Hindlimb muscle (tissue), 1 donor: ENCODE measurements at regions not wholly inside any gene's neighbourhood (a gene's known extent, or its start where the extent isn't known, plus 50 kb on each side); places are given as distances from the start of the nearest gene placed in this dataset.

ENCODE experiments used
- DNase-seq: peaks from one replicate; pipeline ENCODE4 v3.0.0-alpha.2; 2013

GRCh38 chr7:156092307-156092706 is 280.0 kb upstream of the SHH start:
- no peak for DNase-seq

- DNase-seq, result no peak
Observed at GRCh38 chr7:156091519-156092080, 279.3 kb upstream of the SHH start.

- DNase-seq, result no peak
Observed at GRCh38 chr7:156090988-156091387, 278.7 kb upstream of the SHH start.

- no peak for DNase-seq
Observed at GRCh38 chr7:156089222-156089621, 277.0 kb upstream of the SHH start.

DNA sequence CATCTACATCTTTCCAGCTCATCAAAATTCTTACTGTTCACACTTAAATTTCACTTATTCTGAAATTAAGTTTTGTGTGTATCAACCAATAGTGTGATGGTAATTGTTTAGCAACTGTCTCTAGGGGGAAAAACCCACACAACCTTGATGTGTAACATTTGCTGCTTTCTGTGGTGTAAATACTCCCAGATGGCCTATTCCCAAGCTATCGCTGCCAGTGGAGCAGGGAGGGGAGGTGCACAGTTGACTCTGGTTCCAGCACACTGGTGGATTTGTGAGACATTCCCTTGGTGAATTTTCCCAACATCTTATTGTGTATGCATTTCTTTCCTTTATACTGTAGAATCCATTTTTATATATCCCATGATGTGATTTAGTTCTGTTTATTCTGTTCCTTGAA is 275.9 kb upstream of the SHH start:
- no peak for DNase-seq

GRCh38 chr7:156082048-156083040 is 270.1 kb upstream of the SHH start:
- no peak for DNase-seq

GRCh38 chr7:156080596-156080995 is 268.3 kb upstream of the SHH start:
- no peak for DNase-seq

DNA sequence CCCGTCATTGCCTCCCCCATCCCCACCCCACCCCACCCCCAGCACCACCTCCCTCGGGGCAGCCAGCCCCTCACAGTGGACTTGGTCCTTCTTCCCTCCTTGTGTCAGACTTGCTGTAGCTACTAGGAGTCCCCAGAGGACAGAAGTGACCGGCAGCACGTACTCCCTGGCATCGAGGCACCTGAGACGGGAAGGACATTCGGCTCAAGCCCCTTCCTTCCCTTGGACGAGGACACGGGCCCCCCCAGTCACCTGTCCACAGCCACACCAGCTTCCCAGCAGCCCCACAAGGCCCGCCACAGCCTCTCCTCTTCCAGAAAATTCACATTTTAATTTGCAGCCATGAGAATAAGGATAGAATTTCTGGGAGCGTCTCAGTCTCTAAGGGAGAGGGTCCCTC is 267.8 kb upstream of the SHH start:
- DNase-seq, result no peak

DNA sequence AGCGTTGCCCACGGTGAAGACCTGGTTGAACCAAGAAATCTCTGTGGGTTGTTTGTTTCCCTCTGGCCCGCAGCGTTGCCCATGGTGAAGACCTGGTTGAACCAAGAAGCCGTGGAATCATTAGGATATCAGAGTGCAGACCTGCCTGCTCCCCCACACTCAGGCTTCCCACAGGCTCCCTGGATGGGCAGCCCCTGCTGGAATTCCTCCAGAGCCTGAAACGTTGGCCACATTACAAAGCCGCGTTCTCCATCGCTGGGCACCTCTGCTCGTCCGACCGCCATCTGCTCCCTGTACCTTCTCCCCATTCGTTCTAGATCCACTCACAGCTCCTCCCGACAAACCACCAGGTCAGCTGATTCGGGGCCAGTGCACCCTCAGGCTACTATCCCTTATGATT is 266.9 kb upstream of the SHH start:
- no peak for DNase-seq

GRCh38 chr7:156074982-156075615 is 262.8 kb upstream of the SHH start:
- DNase-seq, result no peak

DNA sequence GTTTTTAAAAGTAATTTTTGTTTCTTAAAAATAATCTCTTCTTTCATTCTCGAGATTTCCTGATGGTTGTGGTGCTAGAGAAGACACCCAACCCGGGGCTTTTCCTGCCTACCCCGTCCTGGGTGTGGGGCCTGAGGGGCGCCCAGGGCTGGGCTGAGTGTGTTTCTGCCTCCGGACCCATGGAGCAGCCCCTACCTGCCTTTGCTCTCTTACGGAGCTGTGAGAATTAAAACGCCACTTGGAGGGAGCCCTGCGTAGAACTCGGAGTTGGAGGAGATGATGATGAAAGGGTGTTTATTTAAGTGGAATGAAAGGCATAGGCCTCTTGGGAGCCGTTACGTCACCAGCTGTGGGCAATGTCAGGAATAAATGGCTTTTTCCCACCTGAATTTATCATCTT is 261.8 kb upstream of the SHH start:
- DNase-seq, result no peak

- DNase-seq, result peak; percentile 5
Observed at GRCh38 chr7:156073366-156074052, 261.2 kb upstream of the SHH start.

DNA sequence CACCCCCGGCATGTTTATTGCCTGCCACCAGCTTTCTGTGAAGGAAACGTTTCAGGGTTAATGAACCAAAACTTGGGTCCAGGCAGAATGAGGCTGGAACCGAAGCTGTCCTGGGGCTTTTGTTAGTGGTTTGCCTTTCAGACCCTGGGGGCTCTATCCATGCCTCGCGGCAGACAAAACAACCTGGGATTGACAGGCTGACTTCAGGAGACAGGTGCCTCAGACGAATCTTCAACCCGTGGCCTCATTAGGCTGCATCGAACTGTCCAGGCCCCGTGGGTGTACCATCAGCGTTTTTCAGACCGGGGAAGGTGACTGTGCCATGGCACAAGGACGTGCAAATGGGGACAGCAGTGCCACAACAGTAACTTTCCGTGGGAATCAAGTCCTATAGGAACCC is 259.3 kb upstream of the SHH start:
- DNase-seq, result no peak

DNA sequence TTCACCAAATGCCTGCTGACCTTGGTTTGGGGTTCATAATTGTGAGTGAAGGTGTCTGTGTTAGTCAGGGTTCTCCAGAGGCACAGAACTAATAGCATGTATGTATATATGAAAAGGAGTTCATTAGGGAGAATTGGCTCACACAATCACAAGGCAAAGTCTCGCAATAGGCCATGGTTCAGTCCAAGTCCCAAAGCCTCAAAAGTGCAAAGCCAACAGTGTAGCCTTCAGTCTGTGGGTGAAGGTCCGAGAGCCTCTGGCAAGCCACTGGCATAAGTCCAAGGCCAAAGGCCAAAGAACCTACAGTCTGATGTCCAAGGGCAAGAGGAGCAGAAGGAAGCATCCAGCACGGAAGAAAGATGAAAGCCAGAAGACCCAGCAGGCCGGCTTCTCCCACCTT is 257.6 kb upstream of the SHH start:
- DNase-seq, result no peak

DNA sequence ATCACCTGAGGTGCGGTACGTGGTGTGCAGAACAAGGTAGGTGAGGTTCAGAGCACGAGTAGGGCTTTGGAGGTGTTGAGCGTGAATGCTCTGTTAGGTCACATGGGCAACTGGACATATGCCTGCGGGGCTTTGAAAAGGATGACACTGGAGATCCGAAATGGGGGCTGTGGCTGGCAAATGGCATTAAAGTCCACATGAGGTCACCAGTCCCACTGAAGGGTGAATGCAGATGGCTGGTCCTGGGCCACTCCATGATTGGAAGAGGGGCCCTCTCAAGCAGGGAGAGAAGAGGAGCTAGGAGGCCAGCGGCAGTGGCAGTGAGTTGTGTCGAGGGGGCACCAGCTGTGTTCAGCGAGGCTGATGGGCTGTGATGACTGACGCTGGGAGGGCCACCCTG is 254.9 kb upstream of the SHH start:
- DNase-seq, result no peak

GRCh38 chr7:156065400-156065799 is 253.1 kb upstream of the SHH start:
- DNase-seq, result no peak

- no peak for DNase-seq
Observed at GRCh38 chr7:156064971-156065386, 252.7 kb upstream of the SHH start.

GRCh38 chr7:156063241-156063810 is 251.1 kb upstream of the SHH start:
- DNase-seq, result no peak

DNA sequence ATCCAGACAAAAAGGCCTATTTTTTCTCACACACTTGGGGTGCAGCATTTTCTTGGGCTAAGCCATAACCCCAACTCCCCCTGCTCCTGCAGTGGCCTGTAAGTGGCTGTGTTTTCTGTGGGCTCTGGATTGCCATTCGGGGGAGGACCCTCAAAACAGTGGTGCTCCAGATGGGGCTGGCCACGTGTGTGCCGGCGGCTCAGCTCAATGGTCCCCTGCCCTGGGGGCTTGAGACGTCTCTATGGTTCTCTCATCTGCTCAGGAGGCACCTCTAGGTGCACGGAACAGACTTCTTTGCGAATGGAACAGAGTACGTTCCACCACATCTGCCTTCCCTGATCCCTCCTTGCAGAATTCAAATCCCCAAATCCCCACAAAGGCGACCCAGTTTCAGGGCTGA is 250.0 kb upstream of the SHH start:
- DNase-seq, result no peak

DNA sequence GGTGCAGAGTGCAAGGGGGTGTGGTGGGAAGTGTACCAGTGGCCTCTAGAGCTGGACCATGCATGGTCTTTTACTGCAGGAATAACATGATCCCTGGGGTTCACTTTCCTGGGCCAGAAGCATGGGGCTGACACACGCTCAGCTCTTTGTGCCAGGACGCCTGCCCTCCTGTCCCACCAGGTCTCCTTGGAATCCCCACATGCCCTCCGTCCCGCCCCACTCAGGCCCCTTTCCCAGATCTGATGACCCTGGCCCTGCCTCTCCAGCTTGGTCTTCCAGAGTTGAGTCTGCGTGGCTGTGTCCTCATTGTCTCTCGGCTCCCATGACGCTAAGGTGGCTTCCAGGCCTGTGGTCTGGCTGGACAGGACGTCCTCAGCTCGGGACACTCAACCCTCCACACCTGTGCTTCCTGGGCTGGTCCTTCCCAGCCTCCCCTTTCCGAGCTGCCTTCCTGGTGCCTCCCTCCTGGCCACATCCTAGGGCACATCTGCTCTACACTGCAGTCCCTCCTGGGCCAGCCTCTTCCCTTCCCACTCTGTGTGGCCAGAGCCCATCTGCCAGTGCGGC is 249.5 kb upstream of the SHH start:
- no peak for DNase-seq

GRCh38 chr7:156060925-156061324 is 248.7 kb upstream of the SHH start:
- DNase-seq, result no peak

DNA sequence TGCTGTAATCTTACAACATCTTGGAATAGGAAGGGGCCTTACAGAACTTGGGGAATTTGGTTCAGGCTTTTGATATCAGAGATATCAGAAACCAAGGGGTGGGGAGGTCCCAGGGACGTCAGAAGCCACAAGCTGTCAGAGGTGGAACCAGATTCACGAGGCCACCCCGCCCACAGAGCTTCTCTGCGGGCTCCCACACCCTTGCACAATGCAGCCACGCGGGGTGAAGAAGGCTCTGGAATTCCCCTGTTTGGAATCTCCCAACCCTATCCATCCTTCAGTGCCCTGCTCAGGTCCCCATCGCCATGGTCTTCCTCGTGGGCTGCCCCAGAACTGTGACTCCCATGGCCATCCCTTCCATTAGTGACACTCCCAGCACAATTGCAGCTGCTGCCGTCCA is 247.1 kb upstream of the SHH start:
- no peak for DNase-seq
